BE2C (cell line): ENCODE measurements at regions not wholly inside any gene's neighbourhood (a gene's known extent, or its start where the extent isn't known, plus 50 kb on each side); places are given as distances from the start of the nearest gene placed in this dataset.

Experiments
- DNase-seq: peaks from one replicate; pipeline ENCODE4 v3.0.0-alpha.2; 2020
- H3K27me3 ChIP-seq: fragments of 250-450 bp; sonication (Bioruptor Pico); 2 replicates; pipeline ENCODE4 v1.5.1; 2020; ENCODE audit warnings: mild to moderate bottlenecking
- H3K36me3 ChIP-seq: fragments of 250-450 bp; sonication (Bioruptor Pico); 2 replicates; pipeline ENCODE4 v1.5.1; 2020; ENCODE audit warnings: mild to moderate bottlenecking
- H3K4me1 ChIP-seq: fragments of 250-450 bp; sonication (Bioruptor Pico); 2 replicates; pipeline ENCODE4 v1.5.1; 2020
- H3K4me3 ChIP-seq: 2 replicates; pipeline ENCODE4 v1.5.1; 2011; ENCODE audit warnings: low read depth, low read length
- H3K9me3 ChIP-seq: fragments of 250-450 bp; sonication (Bioruptor Pico); 2 replicates; pipeline ENCODE4 v1.5.1; 2020
- CTCF ChIP-seq: IDR thresholded peaks from 2 replicates; pipeline ENCODE4 v1.5.1; 2012; ENCODE audit warnings: mild to moderate bottlenecking, low read depth, low read length

GRCh38 chr12:84760091-84760865 lies 152.3 kb downstream of the SLC6A15 start:
- Histone ChIP-seq H3K9me3 (no peaks in the 10 kb centered on the region), H3K36me3 (no peaks in the 10 kb centered on the region), H3K4me1 (no peaks in the 10 kb centered on the region), H3K27me3 (no peaks in the 10 kb centered on the region), H3K4me3 (no peak overlapping the region)
- no peak for TF ChIP-seq CTCF
- DNase-seq: no peak

GRCh38 chr12:84757978-84758377 lies 154.6 kb downstream of the SLC6A15 start:
- Histone ChIP-seq H3K4me1 (no peaks in the 10 kb centered on the region), H3K9me3 (no peaks in the 10 kb centered on the region), H3K4me3 (no peak overlapping the region), H3K36me3 (no peaks in the 10 kb centered on the region), H3K27me3 (no peaks in the 10 kb centered on the region)
- no peak for TF ChIP-seq CTCF
- DNase-seq: no peak

GRCh38 chr12:84756961-84757360 lies 155.6 kb downstream of the SLC6A15 start:
- Histone ChIP-seq H3K9me3 (no peaks in the 10 kb centered on the region), H3K27me3 (no peaks in the 10 kb centered on the region), H3K4me3 (no peak overlapping the region), H3K36me3 (no peaks in the 10 kb centered on the region), H3K4me1 (no peaks in the 10 kb centered on the region)
- DNase-seq: no peak
- TF ChIP-seq CTCF: no peak

- TF ChIP-seq CTCF: no peak
- H3K36me3 ChIP-seq: no peaks in the 10 kb centered on the region
- H3K27me3 ChIP-seq: no peaks in the 10 kb centered on the region
- peaks cover 3% of the 10 kb centered on the region for H3K4me1 ChIP-seq
- H3K4me3 ChIP-seq: no peak overlapping the region
- DNase-seq: no peak
- no peaks in the 10 kb centered on the region for H3K9me3 ChIP-seq
These were observed 167.5 kb downstream of the SLC6A15 start for GRCh38 chr12:84745127-84745526.

- no peaks in the 10 kb centered on the region for H3K27me3 ChIP-seq
- DNase-seq: no peak
- TF ChIP-seq CTCF: no peak
- peaks cover 3% of the 10 kb centered on the region for H3K4me1 ChIP-seq
- no peaks in the 10 kb centered on the region for H3K36me3 ChIP-seq
- no peaks in the 10 kb centered on the region for H3K9me3 ChIP-seq
- H3K4me3 ChIP-seq: no peak overlapping the region
These were observed 170.9 kb downstream of the SLC6A15 start for GRCh38 chr12:84741692-84742091.

GRCh38 chr12:84741031-84741430 lies 171.6 kb downstream of the SLC6A15 start:
- DNase-seq: no peak
- Histone ChIP-seq H3K27me3 (no peaks in the 10 kb centered on the region), H3K4me1 (peaks cover 3% of the 10 kb centered on the region), H3K36me3 (no peaks in the 10 kb centered on the region), H3K4me3 (no peak overlapping the region), H3K9me3 (no peaks in the 10 kb centered on the region)
- TF ChIP-seq CTCF: no peak
